WI38 (cell line): ENCODE measurements at regions not wholly inside any gene's neighbourhood (a gene's known extent, or its start where the extent isn't known, plus 50 kb on each side); places are given as distances from the start of the nearest gene placed in this dataset.

Source experiments
- H3K4me3 ChIP-seq: 2 replicates; pipeline ENCODE4 v1.5.1; 2011; ENCODE audit warnings: low read depth, mild to moderate bottlenecking, control low read depth, low read length
- TF ChIP-seq, protein P1 (sequence below): IDR thresholded peaks from 2 replicates; pipeline ENCODE4 v1.5.1; 2012; ENCODE audit warnings: low read depth, mild to moderate bottlenecking, control low read depth, low read length

DNA sequence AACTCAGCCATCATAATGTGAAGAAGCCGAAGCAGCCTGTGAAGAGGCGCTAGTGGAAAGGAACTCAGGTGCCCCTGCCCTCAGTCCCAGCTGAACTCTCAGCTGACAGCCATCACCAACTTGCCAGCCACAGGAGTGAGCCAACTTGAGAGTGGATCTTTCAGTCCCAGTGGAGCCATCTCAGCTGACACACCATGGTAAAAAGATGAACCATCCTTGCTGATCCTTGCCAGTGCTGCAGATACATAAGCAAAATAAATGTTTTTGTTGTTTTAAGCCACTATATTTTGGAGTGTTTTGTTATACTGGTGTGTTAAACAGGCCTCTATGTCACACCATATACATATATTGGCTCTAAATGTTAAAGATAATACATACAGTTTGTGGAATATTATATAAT, 195.8 kb upstream of the SPRED2 start:
- no peak overlapping the region for H3K4me3 ChIP-seq
- TF ChIP-seq, protein P1, sequence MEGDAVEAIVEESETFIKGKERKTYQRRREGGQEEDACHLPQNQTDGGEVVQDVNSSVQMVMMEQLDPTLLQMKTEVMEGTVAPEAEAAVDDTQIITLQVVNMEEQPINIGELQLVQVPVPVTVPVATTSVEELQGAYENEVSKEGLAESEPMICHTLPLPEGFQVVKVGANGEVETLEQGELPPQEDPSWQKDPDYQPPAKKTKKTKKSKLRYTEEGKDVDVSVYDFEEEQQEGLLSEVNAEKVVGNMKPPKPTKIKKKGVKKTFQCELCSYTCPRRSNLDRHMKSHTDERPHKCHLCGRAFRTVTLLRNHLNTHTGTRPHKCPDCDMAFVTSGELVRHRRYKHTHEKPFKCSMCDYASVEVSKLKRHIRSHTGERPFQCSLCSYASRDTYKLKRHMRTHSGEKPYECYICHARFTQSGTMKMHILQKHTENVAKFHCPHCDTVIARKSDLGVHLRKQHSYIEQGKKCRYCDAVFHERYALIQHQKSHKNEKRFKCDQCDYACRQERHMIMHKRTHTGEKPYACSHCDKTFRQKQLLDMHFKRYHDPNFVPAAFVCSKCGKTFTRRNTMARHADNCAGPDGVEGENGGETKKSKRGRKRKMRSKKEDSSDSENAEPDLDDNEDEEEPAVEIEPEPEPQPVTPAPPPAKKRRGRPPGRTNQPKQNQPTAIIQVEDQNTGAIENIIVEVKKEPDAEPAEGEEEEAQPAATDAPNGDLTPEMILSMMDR: no peak

DNA sequence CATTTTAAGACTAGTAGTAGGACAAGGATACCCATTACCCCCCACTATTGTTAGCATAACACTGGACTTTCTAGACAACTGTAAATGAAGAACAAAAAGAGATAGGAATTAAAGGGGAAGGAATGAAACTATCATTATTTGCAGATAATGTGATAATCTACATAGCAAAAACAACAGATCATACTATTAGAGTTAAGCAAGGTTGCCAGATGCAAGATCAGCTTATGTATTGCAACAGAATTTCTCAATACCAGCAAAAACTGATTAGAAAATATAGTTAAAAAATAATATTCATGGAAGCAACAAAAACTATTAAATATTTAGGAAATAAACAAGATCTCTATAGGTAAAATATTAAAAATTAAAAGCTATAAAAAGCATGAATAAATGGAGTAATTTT, 194.4 kb upstream of the SPRED2 start:
- no peak overlapping the region for H3K4me3 ChIP-seq
- TF ChIP-seq, protein P1: no peak

DNA sequence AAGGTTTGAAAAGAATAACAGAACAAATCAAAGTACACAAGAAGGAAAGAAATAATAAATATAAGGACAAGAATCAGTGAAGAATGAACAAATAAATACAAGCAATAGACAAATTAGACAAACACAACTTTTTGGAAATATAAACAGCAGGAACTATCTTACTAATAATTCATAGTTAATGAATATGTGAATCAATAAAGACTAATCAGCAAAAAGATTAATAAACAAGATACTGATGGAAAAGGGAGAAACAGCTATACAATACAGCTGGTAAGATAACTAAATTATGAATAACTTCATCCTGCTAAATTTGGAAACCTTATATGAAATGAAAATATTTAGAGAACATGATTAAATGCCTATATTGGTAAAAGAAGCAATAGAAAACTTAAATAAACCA, 193.6 kb upstream of the SPRED2 start:
- no peak overlapping the region for H3K4me3 ChIP-seq
- TF ChIP-seq, protein P1: no peak

DNA sequence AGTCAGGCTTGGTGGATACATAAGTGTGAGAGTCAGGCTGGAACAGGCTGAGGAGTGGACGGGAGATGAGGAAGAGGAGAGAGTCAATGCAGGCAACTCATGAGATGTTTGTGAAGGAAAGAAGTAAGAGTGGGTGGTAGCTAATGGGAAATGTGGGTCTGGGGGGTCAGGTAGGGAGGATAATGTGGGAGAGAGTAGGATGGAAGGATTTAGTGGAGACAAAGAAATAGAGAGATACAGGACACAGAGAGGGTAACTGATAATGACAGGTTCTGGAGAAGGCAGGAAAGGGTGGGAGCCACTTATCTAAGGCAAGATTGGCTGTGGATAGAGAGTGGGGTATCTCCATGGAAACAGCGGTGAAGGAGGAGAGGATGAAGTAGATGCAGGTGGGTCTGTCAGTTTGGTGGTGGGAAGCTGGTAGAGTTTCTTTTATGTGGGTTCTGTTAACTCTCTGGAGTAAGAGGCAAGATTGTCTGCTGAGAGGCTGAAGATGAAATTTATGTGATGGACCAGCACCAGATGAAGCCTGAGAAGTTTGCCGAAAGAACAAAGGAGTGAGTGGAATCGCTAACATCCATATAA, 190.6 kb upstream of the SPRED2 start:
- H3K4me3 ChIP-seq: no peak overlapping the region
- TF ChIP-seq, protein P1: no peak

DNA sequence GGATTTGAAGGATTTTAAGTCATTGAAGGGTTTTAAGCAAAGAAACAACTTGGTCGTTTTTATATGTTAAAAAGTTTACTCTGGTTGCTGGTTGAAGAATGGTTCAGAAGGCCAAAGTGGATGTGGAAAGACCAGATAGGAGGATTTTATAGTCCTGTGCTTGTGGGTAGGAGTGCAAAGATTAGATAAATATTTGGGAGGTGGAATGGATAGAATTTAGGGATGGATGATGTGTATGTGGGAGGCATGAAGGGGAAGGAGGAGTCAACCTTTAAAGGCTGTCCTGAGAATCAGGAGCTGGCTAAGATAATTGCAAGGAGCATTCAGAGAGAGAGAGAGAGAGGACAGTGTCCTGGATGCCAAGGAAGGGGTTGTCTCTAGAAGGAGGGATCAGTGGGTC, 190.1 kb upstream of the SPRED2 start:
- TF ChIP-seq, protein P1: no peak
- H3K4me3 ChIP-seq: no peak overlapping the region

DNA sequence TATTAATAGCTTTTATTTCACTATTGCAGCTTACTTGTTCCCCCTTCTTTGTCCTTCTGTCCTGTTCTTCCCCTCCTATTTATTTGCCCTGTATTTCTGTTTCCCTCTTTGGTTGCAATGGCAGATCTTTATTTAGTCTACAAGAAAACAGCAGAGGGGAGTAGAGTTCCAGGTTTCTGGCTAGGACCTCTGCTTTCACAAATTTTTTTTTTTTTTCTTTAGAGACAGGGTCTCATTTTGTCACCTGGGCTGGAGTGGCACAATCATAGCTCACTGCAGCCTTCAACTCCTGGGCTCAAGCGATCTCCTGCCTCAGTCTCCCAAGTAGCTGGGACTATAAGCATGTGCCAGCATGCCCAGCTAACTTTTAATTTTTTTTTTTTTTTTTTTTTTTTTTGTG, 188.1 kb upstream of the SPRED2 start:
- TF ChIP-seq, protein P1: no peak
- no peak overlapping the region for H3K4me3 ChIP-seq

DNA sequence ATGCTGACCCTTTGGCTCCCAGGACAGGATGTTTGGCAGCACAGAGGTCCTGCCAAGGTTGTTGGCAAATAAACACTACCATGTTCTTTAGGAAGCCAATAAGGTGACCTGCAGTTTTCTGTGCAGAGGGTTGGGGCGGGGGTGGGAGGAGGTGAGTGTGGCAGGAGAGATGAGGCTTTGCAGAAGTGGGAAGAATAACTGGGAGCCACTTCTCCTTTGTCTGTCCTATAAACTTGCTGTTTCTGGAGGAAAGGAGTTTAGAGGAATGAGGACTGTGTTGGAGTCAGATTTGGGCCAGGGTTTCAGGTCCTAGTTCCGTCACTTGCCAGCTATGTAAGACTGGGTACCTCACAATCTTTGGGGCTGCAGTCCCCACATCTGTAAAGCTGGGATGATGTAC, 187.6 kb upstream of the SPRED2 start:
- H3K4me3 ChIP-seq: no peak overlapping the region
- TF ChIP-seq, protein P1: no peak
